HepG2 (cell line): ENCODE measurements at regions not wholly inside any gene's neighbourhood (a gene's known extent, or its start where the extent isn't known, plus 50 kb on each side); places are given as distances from the start of the nearest gene placed in this dataset.

Experiments
- ATAC-seq: fragments of 200-7000 bp; cut with Tn5 transposase; 3 replicates; pipeline ENCODE4 v1.9.1; 2020; ENCODE audit warnings: mild to moderate bottlenecking, moderate library complexity
- BruUV-seq: library from RNA; stranded (reverse); fragments of 400-500 nt; replicated peaks from 2 replicates; lab custom pipeline; 2021; lab: Mats Ljungman, UMichigan
- CTCF ChIA-PET: fragments of 300-600 bp; formaldehyde crosslinking; extraction: SDS; loops from one replicate; lab custom pipeline; 2021; ENCODE audit warnings: low total read pairs, inconsistent platforms, low intra/inter-chr PET ratio; lab: Yijun Ruan, JAX
- POLR2A ChIA-PET: fragments of 350-600 bp; sonication (Branson Sonifier 250); formaldehyde crosslinking; loops from one replicate; lab custom pipeline; 2020; ENCODE audit warnings: antibody characterized with exemption, inconsistent platforms; lab: Yijun Ruan, JAX
- DNase-seq: peaks from one replicate; pipeline ENCODE4 v3.0.0-alpha.2; 2015; ENCODE audit warnings: low spot score
- FAIRE-seq: peaks from 3 replicates; lab custom pipeline; 2011; peaks lifted over from hg19 to GRCh38; lab: Jason Lieb, UNC
- H2AFZ ChIP-seq: one replicate; pipeline ENCODE4 v1.6.1; 2011; ENCODE audit warnings: low read length, inconsistent platforms
- H3K27ac ChIP-seq: fragments of 300-600 bp; 3 replicates; pipeline ENCODE4 v1.8.0; 2011; ENCODE audit warnings: mixed run types, mild to moderate bottlenecking, mixed read lengths, low read length, inconsistent platforms; ENCODE audit not compliant: insufficient read depth; ENCODE audit errors: extremely low read length
- H3K27me3 ChIP-seq, 2 experiments: fragments of 200-600 bp in 1 of 2; 2 replicates in 1 of 2; 3 replicates in 1 of 2; pipeline versions ENCODE4 v1.6.0 to v1.8.0; 2011; ENCODE audit warnings: low read length in 2 of 2, mild to moderate bottlenecking in 2 of 2, moderate library complexity in 2 of 2, inconsistent platforms in 1 of 2; ENCODE audit not compliant: insufficient read depth in 2 of 2, control insufficient read depth in 1 of 2
- H3K36me3 ChIP-seq, 2 experiments: fragments of 200-600 bp in 1 of 2; replicated peaks in 1 of 2; 2 replicates in 1 of 2; 3 replicates in 1 of 2; pipeline versions ENCODE4 v1.5.1 to v1.8.0; 2011; ENCODE audit warnings: low read length in 2 of 2, inconsistent platforms in 1 of 2; ENCODE audit not compliant: insufficient read depth in 2 of 2, control insufficient read depth in 1 of 2
- H3K4me1 ChIP-seq: 2 replicates; pipeline ENCODE4 v1.5.1; 2012; ENCODE audit warnings: low read length, inconsistent platforms; ENCODE audit not compliant: insufficient read depth
- H3K4me2 ChIP-seq: 2 replicates; pipeline ENCODE4 v1.6.0; 2011; ENCODE audit warnings: low read depth, low read length, inconsistent platforms
- H3K4me3 ChIP-seq, 3 experiments: fragments of 200-600 bp in 1 of 3; sonication (generic), shearing (Covaris generic) in 1 of 3; replicated peaks in 1 of 3; 2 replicates each; pipeline ENCODE4 v1.5.1; 2011 to 2016; ENCODE audit warnings: low read length in 3 of 3, inconsistent platforms in 2 of 3, low read depth in 2 of 3, mild to moderate bottlenecking in 2 of 3, control low read depth in 1 of 3, mixed read lengths in 1 of 3; ENCODE audit not compliant: insufficient read depth in 1 of 3
- H3K79me2 ChIP-seq: one replicate; pipeline ENCODE4 v1.6.1; 2011; ENCODE audit warnings: low read length, inconsistent platforms; ENCODE audit not compliant: insufficient read depth
- H3K9ac ChIP-seq: 2 replicates; pipeline ENCODE4 v1.6.0; 2011; ENCODE audit warnings: mild to moderate bottlenecking, low read depth, low read length, inconsistent platforms; ENCODE audit not compliant: insufficient read depth
- H3K9me3 ChIP-seq: 2 replicates; pipeline ENCODE4 v1.5.1; 2012; ENCODE audit warnings: mild to moderate bottlenecking, low read length
- H4K20me1 ChIP-seq: 2 replicates; pipeline ENCODE4 v1.6.0; 2011; ENCODE audit warnings: inconsistent platforms, mild to moderate bottlenecking, low read length, moderate library complexity; ENCODE audit not compliant: insufficient read depth
- ADNP ChIP-seq: sonication (generic); formaldehyde crosslinking; IDR thresholded peaks from 2 replicates; pipeline ENCODE4 v1.4.0; 2020; ENCODE audit warnings: missing genetic modification reagents
- EED ChIP-seq: sonication (generic); formaldehyde crosslinking; IDR thresholded peaks from 2 replicates; pipeline ENCODE4 v1.5.0; 2020; ENCODE audit warnings: mild to moderate bottlenecking, missing genetic modification reagents
- ETV6 ChIP-seq: sonication (generic); formaldehyde crosslinking; conservative IDR thresholded peaks from 2 replicates; pipeline ENCODE4 v1.4.0; 2020; ENCODE audit warnings: missing genetic modification reagents
- FOXK2 ChIP-seq: fragments of 450-650 bp; IDR thresholded peaks from 2 replicates; pipeline ENCODE4 v1.6.1; 2016
- REL ChIP-seq: sonication (generic); formaldehyde crosslinking; conservative IDR thresholded peaks from 2 replicates; pipeline ENCODE4 v1.8.0; 2022; ENCODE audit warnings: mild to moderate bottlenecking, missing genetic modification reagents, moderate library complexity
- SP4 ChIP-seq: sonication (generic); formaldehyde crosslinking; IDR thresholded peaks from 2 replicates; pipeline ENCODE4 v1.8.1; 2023; ENCODE audit warnings: mild to moderate bottlenecking, missing genetic modification reagents
- ZFAT ChIP-seq: sonication (generic); formaldehyde crosslinking; conservative IDR thresholded peaks from 2 replicates; pipeline ENCODE4 v1.8.1; 2023; ENCODE audit warnings: missing genetic modification reagents, inconsistent platforms
- ZNF326 ChIP-seq: sonication (generic); formaldehyde crosslinking; IDR thresholded peaks from 2 replicates; pipeline ENCODE4 v1.4.0; 2020; ENCODE audit warnings: missing genetic modification reagents, borderline replicate concordance
- ZNF354B ChIP-seq: sonication (generic); formaldehyde crosslinking; IDR thresholded peaks from 2 replicates; pipeline ENCODE4 v1.8.0; 2022; ENCODE audit warnings: mild to moderate bottlenecking, missing genetic modification reagents
- ZNF777 ChIP-seq: sonication (generic); formaldehyde crosslinking; IDR thresholded peaks from 2 replicates; pipeline ENCODE4 v1.4.0; 2020; ENCODE audit warnings: missing genetic modification reagents
- WGBS: methylation state at CpG from one replicate; pipeline ENCODE4 v1.1.6; 2017; ENCODE audit warnings: low lambda C conversion rate; 5-methylcytosine and 5-hydroxymethylcytosine counted together
- in situ Hi-C: cut with HindIII; loops from 2 replicates; pipeline ENCODE4 v1.10.0; 2017; ENCODE audit warnings: low pct_unique_long_range_greater_than_20kb; ENCODE audit not compliant: extremely low pct_ligation_motif_present
- intact Hi-C: fragments of 100-400 bp; cut with micrococcal nuclease; formaldehyde crosslinking; loops from one replicate; pipeline ENCODE4 v1.10.0; 2022; ENCODE audit not compliant: unreplicated experiment
- TF ChIP-seq, protein P1 (sequence below): sonication (generic); formaldehyde crosslinking; IDR thresholded peaks from 2 replicates; pipeline ENCODE4 v1.4.0; 2020; ENCODE audit warnings: missing genetic modification reagents, borderline replicate concordance

DNA sequence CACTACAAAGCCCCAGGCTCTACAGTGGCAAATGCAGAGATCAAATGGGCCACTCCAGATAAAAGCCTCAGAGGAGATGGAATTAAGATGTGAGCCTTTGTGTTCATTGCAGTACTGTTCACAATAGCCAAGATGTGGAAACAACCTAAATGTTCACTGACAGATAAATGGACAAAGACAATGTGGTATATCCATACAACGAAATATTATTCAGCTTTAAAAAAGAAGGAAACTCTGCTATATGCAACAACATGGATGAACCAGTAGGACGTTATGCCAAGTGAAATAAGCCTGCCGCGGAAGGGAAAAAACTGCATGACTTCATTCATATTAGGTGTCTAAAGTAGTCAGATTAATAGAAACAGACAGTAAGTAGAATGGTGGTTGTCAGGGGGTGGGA is 170.5 kb upstream of the TBX20 start:
- Histone ChIP-seq H3K9me3 (no peaks in the 10 kb centered on the region), H3K9ac (no peak overlapping the region), H3K4me3 (no peak overlapping the region), H3K27ac (no peak overlapping the region), H2AFZ (no peak overlapping the region), H4K20me1 (no peaks in the 10 kb centered on the region; the same call in 1 of the 2 replicates), H3K4me1 (no peaks in the 10 kb centered on the region), H3K79me2 (no peaks in the 10 kb centered on the region), H3K27me3 (peaks cover 0 to 6% of the 10 kb centered on the region in 2 experiments; a peak in 1 of 5 replicates), H3K4me2 (no peak overlapping the region), H3K36me3 (no peaks in the 10 kb centered on the region)
- in situ Hi-C loops, result no loop called here
- DNase-seq (no peak), ATAC-seq (no peak), FAIRE-seq (no peak)
- ChIA-PET CTCF (interaction anchor here (2.0 to 2.1 kb wide), 3 partner anchors 96 to 200 kb away, joined by 14 to 17 read pairs (median 17); no protein-coding TSS in a partner anchor), POLR2A (no interaction called here)
- no TSS peak for BruUV-seq
- intact Hi-C loops, result loop anchor here (10.0 kb wide), 1 partner anchor 480 kb away; no protein-coding TSS in a partner anchor
- TF ChIP-seq ZNF326 (CRISPR knock-in tag), result no peak
- TF ChIP-seq, protein P1, sequence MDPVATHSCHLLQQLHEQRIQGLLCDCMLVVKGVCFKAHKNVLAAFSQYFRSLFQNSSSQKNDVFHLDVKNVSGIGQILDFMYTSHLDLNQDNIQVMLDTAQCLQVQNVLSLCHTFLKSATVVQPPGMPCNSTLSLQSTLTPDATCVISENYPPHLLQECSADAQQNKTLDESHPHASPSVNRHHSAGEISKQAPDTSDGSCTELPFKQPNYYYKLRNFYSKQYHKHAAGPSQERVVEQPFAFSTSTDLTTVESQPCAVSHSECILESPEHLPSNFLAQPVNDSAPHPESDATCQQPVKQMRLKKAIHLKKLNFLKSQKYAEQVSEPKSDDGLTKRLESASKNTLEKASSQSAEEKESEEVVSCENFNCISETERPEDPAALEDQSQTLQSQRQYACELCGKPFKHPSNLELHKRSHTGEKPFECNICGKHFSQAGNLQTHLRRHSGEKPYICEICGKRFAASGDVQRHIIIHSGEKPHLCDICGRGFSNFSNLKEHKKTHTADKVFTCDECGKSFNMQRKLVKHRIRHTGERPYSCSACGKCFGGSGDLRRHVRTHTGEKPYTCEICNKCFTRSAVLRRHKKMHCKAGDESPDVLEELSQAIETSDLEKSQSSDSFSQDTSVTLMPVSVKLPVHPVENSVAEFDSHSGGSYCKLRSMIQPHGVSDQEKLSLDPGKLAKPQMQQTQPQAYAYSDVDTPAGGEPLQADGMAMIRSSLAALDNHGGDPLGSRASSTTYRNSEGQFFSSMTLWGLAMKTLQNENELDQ, result no peak
- TF ChIP-seq FOXK2, result no peak
- no peak for TF ChIP-seq ADNP (CRISPR knock-in tag)
- TF ChIP-seq ZNF777 (CRISPR knock-in tag), result no peak
- no peak for TF ChIP-seq ZNF354B
- no peak for TF ChIP-seq EED (CRISPR knock-in tag)
- TF ChIP-seq ZFAT (CRISPR knock-in tag), result no peak
- TF ChIP-seq SP4, result no peak
- no peak for TF ChIP-seq REL (CRISPR knock-in tag)
- TF ChIP-seq ETV6 (CRISPR knock-in tag), result no peak
- WGBS, result 26% methylated on average over 4 of the region's 4 CpGs
